IMR-90 (cell line): ENCODE measurements at regions not wholly inside any gene's neighbourhood (a gene's known extent, or its start where the extent isn't known, plus 50 kb on each side); places are given as distances from the start of the nearest gene placed in this dataset.

Source experiments
- ATAC-seq: fragments of 200-7000 bp; cut with Tn5 transposase; 2 replicates; pipeline ENCODE4 v1.9.1; 2020; ENCODE audit warnings: low read depth, mild to moderate bottlenecking, moderate library complexity
- BruUV-seq: library from RNA; stranded (reverse); fragments of 400-500 nt; replicated peaks from 2 replicates; lab custom pipeline; 2021; lab: Mats Ljungman, UMichigan
- CTCF ChIA-PET: fragments of 300-600 bp; formaldehyde crosslinking; extraction: SDS; loops from one replicate; lab custom pipeline; 2021; ENCODE audit warnings: antibody characterized with exemption; lab: Yijun Ruan, JAX
- POLR2A ChIA-PET: fragments of 300-600 bp; sonication (Branson Sonifier 250); formaldehyde crosslinking; loops from one replicate; lab custom pipeline; 2022; ENCODE audit warnings: antibody characterized with exemption; ENCODE audit not compliant: unreplicated experiment; lab: Charles Lee
- DNase-seq: peaks from one replicate; pipeline ENCODE4 v3.0.0; 2013
- H2AFZ ChIP-seq: replicated peaks from 2 replicates; pipeline ENCODE3; 2013; ENCODE audit warnings: low read length, mild to moderate bottlenecking; ENCODE audit not compliant: poor library complexity
- H2AK5ac ChIP-seq: 2 replicates; pipeline ENCODE4 v1.6.1; 2013; ENCODE audit warnings: low read depth, low read length, inconsistent platforms
- H2AK9ac ChIP-seq: replicated peaks from 2 replicates; pipeline ENCODE3; 2013; ENCODE audit warnings: mild to moderate bottlenecking, low read depth, low read length, moderate library complexity; ENCODE audit not compliant: poor library complexity
- H2BK120ac ChIP-seq: 2 replicates; pipeline ENCODE4 v1.6.1; 2013; ENCODE audit warnings: low read depth, low read length, inconsistent platforms
- H2BK15ac ChIP-seq: 3 replicates; pipeline ENCODE4 v1.6.1; 2013; ENCODE audit warnings: low read depth, low read length, inconsistent platforms
- H2BK20ac ChIP-seq: 2 replicates; pipeline ENCODE4 v1.6.1; 2013; ENCODE audit warnings: low read depth, mild to moderate bottlenecking, inconsistent platforms, low read length, moderate library complexity
- H2BK5ac ChIP-seq: 2 replicates; pipeline ENCODE4 v1.6.1; 2013; ENCODE audit warnings: mild to moderate bottlenecking, low read depth, low read length, inconsistent platforms; ENCODE audit not compliant: poor library complexity, severe bottlenecking
- H3K14ac ChIP-seq: replicated peaks from 2 replicates; pipeline ENCODE4 v1.6.1; 2013; ENCODE audit warnings: low read depth, low read length, inconsistent platforms
- H3K18ac ChIP-seq: 2 replicates; pipeline ENCODE4 v1.6.1; 2013; ENCODE audit warnings: low read depth, low read length, control low read depth
- H3K23ac ChIP-seq: 2 replicates; pipeline ENCODE4 v1.6.1; 2013; ENCODE audit warnings: low read depth, low read length, inconsistent platforms
- H3K27ac ChIP-seq: 2 replicates; pipeline ENCODE4 v1.5.1; 2013; ENCODE audit warnings: mild to moderate bottlenecking, control low read depth, low read length; ENCODE audit not compliant: insufficient read depth
- H3K27me3 ChIP-seq: 2 replicates; pipeline ENCODE4 v1.6.1; 2013; ENCODE audit warnings: low read length; ENCODE audit not compliant: control insufficient read depth, insufficient read depth
- H3K36me3 ChIP-seq: 2 replicates; pipeline ENCODE4 v1.6.1; 2013; ENCODE audit warnings: low read length, mixed read lengths; ENCODE audit not compliant: control insufficient read depth, insufficient read depth
- H3K4ac ChIP-seq: 2 replicates; pipeline ENCODE4 v1.6.1; 2013; ENCODE audit warnings: low read depth, low read length, inconsistent platforms
- H3K4me1 ChIP-seq: 2 replicates; pipeline ENCODE4 v1.6.1; 2013; ENCODE audit warnings: low read length, mixed read lengths; ENCODE audit not compliant: control insufficient read depth, insufficient read depth
- H3K4me2 ChIP-seq: 2 replicates; pipeline ENCODE4 v1.6.1; 2013; ENCODE audit warnings: low read depth, mild to moderate bottlenecking, control low read depth, low read length, moderate library complexity
- H3K4me3 ChIP-seq: 2 replicates; pipeline ENCODE4 v1.5.1; 2013; ENCODE audit warnings: low read depth, mild to moderate bottlenecking, control low read depth, low read length, moderate library complexity; ENCODE audit not compliant: insufficient read depth
- H3K56ac ChIP-seq: 2 replicates; pipeline ENCODE4 v1.6.1; 2013; ENCODE audit warnings: low read length, inconsistent platforms; ENCODE audit not compliant: insufficient read depth; ENCODE audit errors: extremely low read depth
- H3K79me1 ChIP-seq, 2 experiments: 2 replicates each; pipeline ENCODE4 v1.6.1; 2013; ENCODE audit warnings: low read length in 2 of 2, inconsistent platforms in 1 of 2, low read depth in 1 of 2
- H3K9ac ChIP-seq: 2 replicates; pipeline ENCODE4 v1.6.1; 2013; ENCODE audit warnings: low read depth, low read length, control low read depth
- H3K9me1 ChIP-seq: 2 replicates; pipeline ENCODE4 v1.6.1; 2013; ENCODE audit warnings: low read length, inconsistent platforms; ENCODE audit not compliant: insufficient read depth
- H3K9me3 ChIP-seq: 2 replicates; pipeline ENCODE4 v1.6.1; 2013; ENCODE audit warnings: low read length; ENCODE audit not compliant: control insufficient read depth, insufficient read depth
- H4K20me1 ChIP-seq: 2 replicates; pipeline ENCODE4 v1.6.1; 2013; ENCODE audit warnings: low read length, inconsistent platforms; ENCODE audit not compliant: insufficient read depth
- H4K5ac ChIP-seq: 2 replicates; pipeline ENCODE4 v1.6.1; 2013; ENCODE audit warnings: mild to moderate bottlenecking, low read depth, low read length, control low read depth
- H4K8ac ChIP-seq, 2 experiments: 2 replicates each; pipeline ENCODE4 v1.6.1; 2013; ENCODE audit warnings: low read depth in 2 of 2, low read length in 2 of 2, control low read depth in 1 of 2, inconsistent platforms in 1 of 2
- H4K91ac ChIP-seq: 2 replicates; pipeline ENCODE4 v1.6.1; 2013; ENCODE audit warnings: low read depth, low read length, inconsistent platforms; ENCODE audit not compliant: insufficient read depth
- CEBPB ChIP-seq: IDR thresholded peaks from 2 replicates; pipeline ENCODE4 v1.6.1; 2012; ENCODE audit warnings: low read depth, low read length, improper control_type of control experiment
- FOS ChIP-seq: fragments of 150-350 bp; IDR thresholded peaks from 2 replicates; pipeline ENCODE4 v1.6.1; 2016; ENCODE audit warnings: low read depth, low read length
- MAZ ChIP-seq: IDR thresholded peaks from 2 replicates; pipeline ENCODE4 v1.6.1; 2012; ENCODE audit warnings: low read depth, mild to moderate bottlenecking, low read length, improper control_type of control experiment, moderate library complexity, borderline replicate concordance
- MXI1 ChIP-seq: IDR thresholded peaks from 2 replicates; pipeline ENCODE4 v1.6.1; 2012; ENCODE audit warnings: low read depth, mild to moderate bottlenecking, low read length, moderate library complexity, borderline replicate concordance
- NFE2L2 ChIP-seq: fragments of 150-350 bp; IDR thresholded peaks from 2 replicates; pipeline ENCODE4 v1.6.1; 2016; ENCODE audit warnings: low read depth, mild to moderate bottlenecking, low read length
- POLR2A ChIP-seq: IDR thresholded peaks from 2 replicates; pipeline ENCODE4 v1.6.1; 2012; ENCODE audit warnings: mild to moderate bottlenecking, low read depth, low read length
- RAD21 ChIP-seq: IDR thresholded peaks from 2 replicates; pipeline ENCODE4 v1.6.1; 2012; ENCODE audit warnings: low read length, improper control_type of control experiment
- RCOR1 ChIP-seq: IDR thresholded peaks from 2 replicates; pipeline ENCODE4 v1.6.1; 2012; ENCODE audit warnings: mild to moderate bottlenecking, low read length, improper control_type of control experiment; ENCODE audit not compliant: insufficient replicate concordance
- RFX5 ChIP-seq: IDR thresholded peaks from 2 replicates; pipeline ENCODE4 v1.8.0; 2012; ENCODE audit warnings: low read depth, mild to moderate bottlenecking, low read length, moderate library complexity
- SMC3 ChIP-seq: fragments of 150-350 bp; IDR thresholded peaks from 2 replicates; pipeline ENCODE4 v1.6.1; 2016; ENCODE audit warnings: low read depth, mild to moderate bottlenecking, antibody characterized with exemption, low read length, moderate library complexity
- WGBS, 2 experiments: methylation state at CpG; one replicate each; pipeline versions ENCODE4 v1.1.5 to v1.1.7; 2013; ENCODE audit warnings: missing lambda C conversion rate in 2 of 2; ENCODE audit not compliant: insufficient read length in 1 of 2; ENCODE audit errors: extremely low coverage in 2 of 2; 5-methylcytosine and 5-hydroxymethylcytosine counted together
- dilution Hi-C: fragments of 300-500 bp; cut with HindIII; formaldehyde crosslinking; loops from one replicate; pipeline ENCODE4 v1.14.3; 2018; ENCODE audit warnings: low sequenced_read_pairs; ENCODE audit not compliant: unreplicated experiment
- in situ Hi-C: fragments of 300-500 bp; cut with MboI; formaldehyde crosslinking; loops from 3 replicates; pipeline ENCODE4 v1.14.3; 2019; ENCODE audit warnings: low sequenced_read_pairs, inconsistent platforms, mixed read lengths
- intact Hi-C: fragments of 100-400 bp; cut with micrococcal nuclease; formaldehyde crosslinking; loops from 2 replicates; pipeline ENCODE4 v1.10.0; 2022
- TF ChIP-seq, protein P1 (sequence below): fragments of 150-350 bp; IDR thresholded peaks from 2 replicates; pipeline ENCODE4 v1.6.1; 2017; ENCODE audit warnings: mild to moderate bottlenecking, antibody characterized with exemption, low read length, low read depth
- TF ChIP-seq, protein P2 (sequence below): fragments of 150-350 bp; IDR thresholded peaks from 2 replicates; pipeline ENCODE4 v1.6.1; 2016; ENCODE audit warnings: low read depth, mild to moderate bottlenecking, low read length, moderate library complexity, borderline replicate concordance
- TF ChIP-seq, protein P3 (sequence below): conservative IDR thresholded peaks from 2 replicates; pipeline ENCODE4 v1.5.1; 2012; ENCODE audit warnings: mild to moderate bottlenecking, low read depth, low read length, improper control_type of control experiment

GRCh38 chr14:53538316-53538881, 385.3 kb upstream of the DDHD1 start:
- WGBS, 2 experiments = no CpG with 5 or more reads among the region's 2 CpGs
- peaks cover 20% of the 10 kb centered on the region for H3K4me1 ChIP-seq

More at GRCh38 chr14:53538316-53538881, 385.3 kb upstream of the DDHD1 start:
- no peaks in the 10 kb centered on the region for H3K27me3 ChIP-seq
- peak overlapping the region; percentile 86 for H3K4ac ChIP-seq
- H4K8ac ChIP-seq = peak overlapping the region; percentile 2 to 51; a peak in 3 of 4 replicates
- no peaks in the 10 kb centered on the region for H3K9me3 ChIP-seq
- H3K14ac ChIP-seq = peak overlapping the region; percentile 57; the same call in 1 of the 2 replicates
- H2BK120ac ChIP-seq = peak overlapping the region; percentile 94
- peak overlapping the region; percentile 55 for H2BK20ac ChIP-seq
- peak overlapping the region; percentile 38; the same call in 1 of the 3 replicates for H2BK15ac ChIP-seq
- no peaks in the 10 kb centered on the region for H3K79me1 ChIP-seq
- BruUV-seq = no TSS peak
- H3K9me1 ChIP-seq = no peaks in the 10 kb centered on the region
- H3K36me3 ChIP-seq = no peaks in the 10 kb centered on the region
- H4K5ac ChIP-seq = peak overlapping the region; percentile 96
- dilution Hi-C loops (no loop called here), intact Hi-C loops (loop anchor here (1.0 to 5.0 kb wide), 7 partner anchors 106 to 800 kb away; no protein-coding TSS in a partner anchor), in situ Hi-C loops (loop anchor here (5.0 to 10.0 kb wide), 3 partner anchors 416 to 794 kb away; partner anchors contain the start of gene BMP4)
- H3K9ac ChIP-seq = peak overlapping the region; percentile 25; the same call in 1 of the 2 replicates
- H2BK5ac ChIP-seq = peak overlapping the region; percentile 92
- H4K91ac ChIP-seq = peak overlapping the region; percentile 89
- H3K56ac ChIP-seq = no peak overlapping the region
- H2AK5ac ChIP-seq = no peak overlapping the region
- H2AFZ ChIP-seq = no peak overlapping the region
- CTCF ChIA-PET = interaction anchor here (0.6 to 3.1 kb wide), 15 partner anchors 34 to 866 kb away, joined by 3 to 10 read pairs (median 3); no protein-coding TSS in a partner anchor
- DNase-seq (peak; percentile 60), ATAC-seq (peak; percentile 65)
- no peaks in the 10 kb centered on the region for H4K20me1 ChIP-seq
- peak overlapping the region; percentile 90 for H3K27ac ChIP-seq
- POLR2A ChIA-PET = interaction anchor here (1.5 kb wide), 2 partner anchors 409 to 415 kb away, joined by 4 to 8 read pairs; no protein-coding TSS in a partner anchor
- H3K23ac ChIP-seq = peak overlapping the region; percentile 46; the same call in 1 of the 2 replicates
- TF ChIP-seq MXI1 (no peak), NFE2L2 (no peak), RFX5 (no peak), FOS (no peak), MAZ (no peak), SMC3 (no peak), POLR2A (no peak), CEBPB (no peak), RAD21 (no peak), RCOR1 (no peak)
- TF ChIP-seq, protein P1, sequence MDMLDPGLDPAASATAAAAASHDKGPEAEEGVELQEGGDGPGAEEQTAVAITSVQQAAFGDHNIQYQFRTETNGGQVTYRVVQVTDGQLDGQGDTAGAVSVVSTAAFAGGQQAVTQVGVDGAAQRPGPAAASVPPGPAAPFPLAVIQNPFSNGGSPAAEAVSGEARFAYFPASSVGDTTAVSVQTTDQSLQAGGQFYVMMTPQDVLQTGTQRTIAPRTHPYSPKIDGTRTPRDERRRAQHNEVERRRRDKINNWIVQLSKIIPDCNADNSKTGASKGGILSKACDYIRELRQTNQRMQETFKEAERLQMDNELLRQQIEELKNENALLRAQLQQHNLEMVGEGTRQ = no peak
- TF ChIP-seq, protein P2, sequence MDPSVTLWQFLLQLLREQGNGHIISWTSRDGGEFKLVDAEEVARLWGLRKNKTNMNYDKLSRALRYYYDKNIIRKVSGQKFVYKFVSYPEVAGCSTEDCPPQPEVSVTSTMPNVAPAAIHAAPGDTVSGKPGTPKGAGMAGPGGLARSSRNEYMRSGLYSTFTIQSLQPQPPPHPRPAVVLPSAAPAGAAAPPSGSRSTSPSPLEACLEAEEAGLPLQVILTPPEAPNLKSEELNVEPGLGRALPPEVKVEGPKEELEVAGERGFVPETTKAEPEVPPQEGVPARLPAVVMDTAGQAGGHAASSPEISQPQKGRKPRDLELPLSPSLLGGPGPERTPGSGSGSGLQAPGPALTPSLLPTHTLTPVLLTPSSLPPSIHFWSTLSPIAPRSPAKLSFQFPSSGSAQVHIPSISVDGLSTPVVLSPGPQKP = no peak
- TF ChIP-seq, protein P3, sequence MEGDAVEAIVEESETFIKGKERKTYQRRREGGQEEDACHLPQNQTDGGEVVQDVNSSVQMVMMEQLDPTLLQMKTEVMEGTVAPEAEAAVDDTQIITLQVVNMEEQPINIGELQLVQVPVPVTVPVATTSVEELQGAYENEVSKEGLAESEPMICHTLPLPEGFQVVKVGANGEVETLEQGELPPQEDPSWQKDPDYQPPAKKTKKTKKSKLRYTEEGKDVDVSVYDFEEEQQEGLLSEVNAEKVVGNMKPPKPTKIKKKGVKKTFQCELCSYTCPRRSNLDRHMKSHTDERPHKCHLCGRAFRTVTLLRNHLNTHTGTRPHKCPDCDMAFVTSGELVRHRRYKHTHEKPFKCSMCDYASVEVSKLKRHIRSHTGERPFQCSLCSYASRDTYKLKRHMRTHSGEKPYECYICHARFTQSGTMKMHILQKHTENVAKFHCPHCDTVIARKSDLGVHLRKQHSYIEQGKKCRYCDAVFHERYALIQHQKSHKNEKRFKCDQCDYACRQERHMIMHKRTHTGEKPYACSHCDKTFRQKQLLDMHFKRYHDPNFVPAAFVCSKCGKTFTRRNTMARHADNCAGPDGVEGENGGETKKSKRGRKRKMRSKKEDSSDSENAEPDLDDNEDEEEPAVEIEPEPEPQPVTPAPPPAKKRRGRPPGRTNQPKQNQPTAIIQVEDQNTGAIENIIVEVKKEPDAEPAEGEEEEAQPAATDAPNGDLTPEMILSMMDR = no peak
- no peak overlapping the region for H3K4me3 ChIP-seq
- no peak overlapping the region for H2AK9ac ChIP-seq
- H3K4me2 ChIP-seq = peak overlapping the region; percentile 1; the same call in 1 of the 2 replicates
- peak overlapping the region; percentile 89 for H3K18ac ChIP-seq
